ENCODE measurements at regions not wholly inside any gene's neighbourhood (a gene's known extent, or its start where the extent isn't known, plus 50 kb on each side); places are given as distances from the start of the nearest gene placed in this dataset.

DNA sequence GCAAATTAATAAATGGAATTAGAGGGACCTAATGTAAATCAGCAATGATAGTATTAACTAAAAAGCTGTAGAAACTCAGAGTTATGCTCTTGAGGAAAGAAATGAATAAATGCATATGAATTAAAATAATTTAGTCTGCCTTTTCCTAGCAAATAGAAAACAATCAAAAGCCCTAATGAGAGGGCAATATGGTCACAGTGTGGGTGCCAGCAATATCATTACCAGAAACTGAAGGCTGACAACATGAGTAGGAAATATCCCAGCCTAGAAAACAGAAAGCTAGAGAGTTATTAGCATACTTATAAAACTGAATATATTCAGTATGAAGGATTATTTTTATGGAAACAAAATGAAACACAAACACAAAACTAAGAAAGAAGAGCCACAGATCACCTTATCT, 987.5 kb upstream of the SEL1L start:
- DNase-seq, result no peak
- H3K4me3 ChIP-seq, result no peak overlapping the region
- H3K9me3 ChIP-seq (ENCODE audit: control insufficient read depth in 4 of 4, insufficient read depth in 3 of 4, low read length in 3 of 4), result no peaks in the 10 kb centered on the region
- no peaks in the 10 kb centered on the region for H3K4me1 ChIP-seq (ENCODE audit: control insufficient read depth in 5 of 5, insufficient read depth in 5 of 5, low read length in 5 of 5)
- no peaks in the 10 kb centered on the region for H3K27me3 ChIP-seq (ENCODE audit: control insufficient read depth in 3 of 3, insufficient read depth in 3 of 3, low read length in 2 of 3)
- ATAC-seq (ENCODE audit: insufficient read depth, low FRiP score), result no peak
- no peaks in the 10 kb centered on the region for H3K36me3 ChIP-seq (ENCODE audit: control insufficient read depth in 4 of 4, insufficient read depth in 4 of 4, low read length in 4 of 4)
- no peak overlapping the region for H3K27ac ChIP-seq (ENCODE audit: low read depth in 1 of 2, low read length in 1 of 2)
- TF ChIP-seq, protein P1, sequence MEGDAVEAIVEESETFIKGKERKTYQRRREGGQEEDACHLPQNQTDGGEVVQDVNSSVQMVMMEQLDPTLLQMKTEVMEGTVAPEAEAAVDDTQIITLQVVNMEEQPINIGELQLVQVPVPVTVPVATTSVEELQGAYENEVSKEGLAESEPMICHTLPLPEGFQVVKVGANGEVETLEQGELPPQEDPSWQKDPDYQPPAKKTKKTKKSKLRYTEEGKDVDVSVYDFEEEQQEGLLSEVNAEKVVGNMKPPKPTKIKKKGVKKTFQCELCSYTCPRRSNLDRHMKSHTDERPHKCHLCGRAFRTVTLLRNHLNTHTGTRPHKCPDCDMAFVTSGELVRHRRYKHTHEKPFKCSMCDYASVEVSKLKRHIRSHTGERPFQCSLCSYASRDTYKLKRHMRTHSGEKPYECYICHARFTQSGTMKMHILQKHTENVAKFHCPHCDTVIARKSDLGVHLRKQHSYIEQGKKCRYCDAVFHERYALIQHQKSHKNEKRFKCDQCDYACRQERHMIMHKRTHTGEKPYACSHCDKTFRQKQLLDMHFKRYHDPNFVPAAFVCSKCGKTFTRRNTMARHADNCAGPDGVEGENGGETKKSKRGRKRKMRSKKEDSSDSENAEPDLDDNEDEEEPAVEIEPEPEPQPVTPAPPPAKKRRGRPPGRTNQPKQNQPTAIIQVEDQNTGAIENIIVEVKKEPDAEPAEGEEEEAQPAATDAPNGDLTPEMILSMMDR (IDR thresholded peaks at IDR 0.05; ENCODE audit: control extremely low read depth, extremely low read depth), result no peak
- no peak overlapping the region for H3K9ac ChIP-seq (ENCODE audit: insufficient read depth in 1 of 2, low read length in 2 of 2)

DNA sequence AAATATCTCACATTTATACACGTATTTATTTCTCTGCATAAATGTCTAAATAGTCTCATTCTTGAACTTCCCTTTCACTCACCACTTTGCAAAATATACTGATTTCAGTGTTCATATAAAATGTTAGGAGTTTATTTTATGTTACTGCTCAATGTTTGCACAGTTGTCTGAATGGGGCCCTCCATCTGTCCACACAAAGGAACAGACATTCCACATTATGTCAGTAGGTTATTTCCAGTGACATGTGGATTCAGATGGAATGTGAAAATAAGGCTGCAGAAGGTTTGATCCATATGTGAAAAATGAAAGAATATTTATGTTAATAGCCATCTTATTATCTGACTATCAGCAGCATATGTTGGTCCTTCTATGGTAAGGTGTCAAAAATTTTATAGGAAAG, 994.4 kb upstream of the SEL1L start:
- ATAC-seq (ENCODE audit: insufficient read depth, low FRiP score), result no peak
- DNase-seq, result no peak
- Histone ChIP-seq H3K4me1 (ENCODE audit: control insufficient read depth in 5 of 5, insufficient read depth in 5 of 5, low read length in 5 of 5) (no peaks in the 10 kb centered on the region), H3K9me3 (ENCODE audit: control insufficient read depth in 4 of 4, insufficient read depth in 3 of 4, low read length in 3 of 4) (no peaks in the 10 kb centered on the region), H3K9ac (ENCODE audit: insufficient read depth in 1 of 2, low read length in 2 of 2) (no peak overlapping the region), H3K27me3 (ENCODE audit: control insufficient read depth in 3 of 3, insufficient read depth in 3 of 3, low read length in 2 of 3) (no peaks in the 10 kb centered on the region), H3K27ac (ENCODE audit: low read depth in 1 of 2, low read length in 1 of 2) (no peak overlapping the region), H3K4me3 (no peak overlapping the region), H3K36me3 (ENCODE audit: control insufficient read depth in 4 of 4, insufficient read depth in 4 of 4, low read length in 4 of 4) (no peaks in the 10 kb centered on the region)
- TF ChIP-seq, protein P1 (IDR thresholded peaks at IDR 0.05; ENCODE audit: control extremely low read depth, extremely low read depth), result no peak
- 48 to 67% methylated on average over 1 of the region's 1 CpG for WGBS, 2 donors

DNA sequence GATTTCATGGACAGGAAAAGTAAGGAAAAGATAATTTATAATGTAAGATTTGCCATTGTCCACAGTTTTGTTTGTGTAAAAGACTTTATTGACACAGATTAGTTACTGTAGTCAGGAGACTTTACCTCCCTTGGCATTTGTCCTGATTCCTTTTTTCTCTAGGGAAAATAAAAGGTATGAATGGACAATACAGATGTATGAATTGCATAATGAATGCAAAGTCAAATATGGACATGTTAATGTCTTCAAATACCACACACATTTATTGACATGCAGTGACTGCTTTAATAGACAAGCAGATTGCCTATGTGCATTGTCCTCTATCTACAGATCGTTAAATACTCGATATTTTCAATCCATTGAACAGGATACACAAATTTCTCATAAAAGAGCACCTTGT, 999.7 kb upstream of the SEL1L start:
- no peaks in the 10 kb centered on the region for H3K4me1 ChIP-seq (ENCODE audit: control insufficient read depth in 5 of 5, insufficient read depth in 5 of 5, low read length in 5 of 5)
- no peaks in the 10 kb centered on the region for H3K36me3 ChIP-seq (ENCODE audit: control insufficient read depth in 4 of 4, insufficient read depth in 4 of 4, low read length in 4 of 4)
- WGBS, 2 donors, result 55 to 82% methylated on average over 2 of the region's 2 CpGs
- ATAC-seq (ENCODE audit: insufficient read depth, low FRiP score) (no peak), DNase-seq (no peak)
- H3K9ac ChIP-seq (ENCODE audit: insufficient read depth in 1 of 2, low read length in 2 of 2), result no peak overlapping the region
- H3K27ac ChIP-seq (ENCODE audit: low read depth in 1 of 2, low read length in 1 of 2), result no peak overlapping the region
- H3K4me3 ChIP-seq, result no peak overlapping the region
- TF ChIP-seq, protein P1 (IDR thresholded peaks at IDR 0.05; ENCODE audit: control extremely low read depth, extremely low read depth), result no peak
- H3K9me3 ChIP-seq (ENCODE audit: control insufficient read depth in 4 of 4, insufficient read depth in 3 of 4, low read length in 3 of 4), result no peaks in the 10 kb centered on the region
- H3K27me3 ChIP-seq (ENCODE audit: control insufficient read depth in 3 of 3, insufficient read depth in 3 of 3, low read length in 2 of 3), result no peaks in the 10 kb centered on the region

DNA sequence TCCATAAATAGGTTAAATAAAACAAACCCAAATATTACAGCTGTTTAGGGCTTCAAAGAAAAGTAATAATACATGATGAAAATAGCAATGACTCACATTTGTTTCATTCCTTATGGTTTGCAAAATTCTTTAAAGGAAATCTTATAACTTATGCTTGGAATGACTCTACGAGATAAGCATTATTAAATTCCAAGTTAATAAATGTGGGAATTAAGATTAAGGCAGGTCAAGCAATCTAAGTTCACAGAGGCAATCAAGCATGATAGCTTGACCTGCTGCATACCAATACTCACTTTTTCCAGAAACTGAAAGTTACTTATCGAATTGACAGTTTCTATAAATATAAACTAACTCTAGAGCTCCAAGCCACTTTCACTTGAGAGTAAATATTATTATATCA, 1002.9 kb upstream of the SEL1L start:
- H3K4me3 ChIP-seq, result no peak overlapping the region
- DNase-seq (no peak), ATAC-seq (ENCODE audit: insufficient read depth, low FRiP score) (no peak)
- no peaks in the 10 kb centered on the region for H3K4me1 ChIP-seq (ENCODE audit: control insufficient read depth in 5 of 5, insufficient read depth in 5 of 5, low read length in 5 of 5)
- TF ChIP-seq, protein P1 (IDR thresholded peaks at IDR 0.05; ENCODE audit: control extremely low read depth, extremely low read depth), result no peak
- no peaks in the 10 kb centered on the region for H3K36me3 ChIP-seq (ENCODE audit: control insufficient read depth in 4 of 4, insufficient read depth in 4 of 4, low read length in 4 of 4)
- no peaks in the 10 kb centered on the region for H3K27me3 ChIP-seq (ENCODE audit: control insufficient read depth in 3 of 3, insufficient read depth in 3 of 3, low read length in 2 of 3)
- H3K27ac ChIP-seq (ENCODE audit: low read depth in 1 of 2, low read length in 1 of 2), result no peak overlapping the region
- no peaks in the 10 kb centered on the region for H3K9me3 ChIP-seq (ENCODE audit: control insufficient read depth in 4 of 4, insufficient read depth in 3 of 4, low read length in 3 of 4)
- no peak overlapping the region for H3K9ac ChIP-seq (ENCODE audit: insufficient read depth in 1 of 2, low read length in 2 of 2)
- 67 to 78% methylated on average over 2 of the region's 2 CpGs for WGBS, 2 donors
